ENCODE measurements at regions not wholly inside any gene's neighbourhood (a gene's known extent, or its start where the extent isn't known, plus 50 kb on each side); places are given as distances from the start of the nearest gene placed in this dataset.

GRCh38 chr10:36341471-36341870 lies 699.4 kb upstream of the FZD8 start:
- CTCF ChIA-PET, result no interaction called here
- ATAC-seq (no peak), DNase-seq (ENCODE audit: low read depth, low spot score) (no peak)
- no peak for TF ChIP-seq ZNF274 (IDR thresholded peaks at IDR 0.05; ENCODE audit: low read depth, low read length)
- TF ChIP-seq EZH2phosphoT487 (IDR thresholded peaks at IDR 0.05; ENCODE audit: borderline replicate concordance), result no peak
- TF ChIP-seq CEBPB (IDR thresholded peaks at IDR 0.05; ENCODE audit: low read depth), result no peak
- no peak for TF ChIP-seq SP1 (IDR thresholded peaks at IDR 0.05; ENCODE audit: low read depth)
- TF ChIP-seq POLR2A (IDR thresholded peaks at IDR 0.05; ENCODE audit: borderline replicate concordance, extremely low read depth, insufficient read depth, insufficient read length), result no peak
- TF ChIP-seq FOSL1 (IDR thresholded peaks at IDR 0.05; ENCODE audit: low read depth), result no peak
- TF ChIP-seq, protein P1, sequence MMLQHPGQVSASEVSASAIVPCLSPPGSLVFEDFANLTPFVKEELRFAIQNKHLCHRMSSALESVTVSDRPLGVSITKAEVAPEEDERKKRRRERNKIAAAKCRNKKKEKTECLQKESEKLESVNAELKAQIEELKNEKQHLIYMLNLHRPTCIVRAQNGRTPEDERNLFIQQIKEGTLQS (IDR thresholded peaks at IDR 0.05), result no peak
- no peak for TF ChIP-seq RAD21 (IDR thresholded peaks at IDR 0.05; ENCODE audit: low read depth)
- Histone ChIP-seq H2AFZ (ENCODE audit: low read depth, low read length, poor library complexity, severe bottlenecking) (no peak overlapping the region), H4K20me1 (ENCODE audit: insufficient read depth) (no peaks in the 10 kb centered on the region), H3K27me3 (ENCODE audit: insufficient read depth, low read length) (no peaks in the 10 kb centered on the region), H3K9me2 (ENCODE audit: insufficient read depth) (no peaks in the 10 kb centered on the region), H3K9me3 (ENCODE audit: control insufficient read depth in 1 of 2, insufficient read depth in 1 of 2, low read depth in 1 of 2, low read length in 2 of 2) (peaks cover 19 to 34% of the 10 kb centered on the region in 2 experiments; a peak in 2 of 4 replicates), H3K79me2 (ENCODE audit: insufficient read depth, low read length) (no peaks in the 10 kb centered on the region), H3K36me3 (ENCODE audit: control insufficient read depth in 1 of 2, insufficient read depth in 2 of 2, low read length in 2 of 2) (no peaks in the 10 kb centered on the region), H3K4me2 (ENCODE audit: low read length) (no peak overlapping the region), H3K4me3 (replicated peaks in 1 of 2; ENCODE audit: low read depth in 1 of 2, low read length in 2 of 2) (no peak overlapping the region), H3K4me1 (ENCODE audit: control insufficient read depth in 1 of 2, insufficient read depth in 2 of 2, low read length in 2 of 2) (no peaks in the 10 kb centered on the region), H3K9ac (ENCODE audit: low read length) (no peak overlapping the region), H3K27ac (ENCODE audit: low read depth, low read length) (no peak overlapping the region)
- intact Hi-C loops (cut with micrococcal nuclease), result no loop called here
- RAD21 ChIA-PET (ENCODE audit: low non-redundant PET in 1 of 2, low total read pairs in 2 of 2, uncharacterized antibody in 2 of 2, unreplicated experiment in 2 of 2), result no interaction called here
- POLR2A ChIA-PET, result no interaction called here
- BruUV-seq (replicated peaks), result no TSS peak

DNA sequence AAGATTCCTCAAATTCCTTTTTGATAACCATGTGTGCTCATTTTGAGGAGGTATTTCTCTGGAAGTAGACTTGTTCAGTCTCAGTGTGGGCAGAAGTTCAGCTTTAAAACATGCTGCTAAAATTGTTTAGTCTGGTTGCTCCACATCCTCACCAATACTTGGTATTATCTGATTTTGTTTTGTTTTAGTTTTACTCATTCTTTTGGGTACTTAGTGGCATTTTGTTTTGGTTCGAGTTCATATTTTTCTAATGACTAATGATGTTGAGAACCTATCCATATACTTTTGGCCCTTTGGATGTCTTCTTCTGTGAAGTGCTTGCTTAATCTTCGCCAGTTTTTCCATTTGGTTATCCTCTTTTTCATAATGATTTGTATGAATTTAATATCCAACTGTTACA lies 694.2 kb upstream of the FZD8 start:
- DNase-seq (ENCODE audit: low read depth, low spot score) (no peak), ATAC-seq (no peak)
- no TSS peak for BruUV-seq (replicated peaks)
- H3K27ac ChIP-seq (ENCODE audit: low read depth, low read length), result no peak overlapping the region
- ChIA-PET POLR2A (no interaction called here), CTCF (no interaction called here), RAD21 (ENCODE audit: low non-redundant PET in 1 of 2, low total read pairs in 2 of 2, uncharacterized antibody in 2 of 2, unreplicated experiment in 2 of 2) (no interaction called here)
- no peaks in the 10 kb centered on the region for H3K4me1 ChIP-seq (ENCODE audit: control insufficient read depth in 1 of 2, insufficient read depth in 2 of 2, low read length in 2 of 2)
- no peaks in the 10 kb centered on the region for H3K9me2 ChIP-seq (ENCODE audit: insufficient read depth)
- no peak overlapping the region for H3K4me3 ChIP-seq (replicated peaks in 1 of 2; ENCODE audit: low read depth in 1 of 2, low read length in 2 of 2)
- no peak overlapping the region for H3K9ac ChIP-seq (ENCODE audit: low read length)
- no peak overlapping the region for H2AFZ ChIP-seq (ENCODE audit: low read depth, low read length, poor library complexity, severe bottlenecking)
- H3K79me2 ChIP-seq (ENCODE audit: insufficient read depth, low read length), result no peaks in the 10 kb centered on the region
- no peaks in the 10 kb centered on the region for H3K36me3 ChIP-seq (ENCODE audit: control insufficient read depth in 1 of 2, insufficient read depth in 2 of 2, low read length in 2 of 2)
- H3K9me3 ChIP-seq (ENCODE audit: control insufficient read depth in 1 of 2, insufficient read depth in 1 of 2, low read depth in 1 of 2, low read length in 2 of 2), result peaks cover 8 to 33% of the 10 kb centered on the region in 2 experiments; a peak in 2 of 4 replicates
- H3K27me3 ChIP-seq (ENCODE audit: insufficient read depth, low read length), result no peaks in the 10 kb centered on the region
- H4K20me1 ChIP-seq (ENCODE audit: insufficient read depth), result no peaks in the 10 kb centered on the region
- TF ChIP-seq EZH2phosphoT487 (IDR thresholded peaks at IDR 0.05; ENCODE audit: borderline replicate concordance) (no peak), POLR2A (IDR thresholded peaks at IDR 0.05; ENCODE audit: borderline replicate concordance, extremely low read depth, insufficient read depth, insufficient read length) (no peak), SRF (IDR thresholded peaks at IDR 0.05; ENCODE audit: low read depth) (no peak), REST (IDR thresholded peaks at IDR 0.05; ENCODE audit: low read depth) (no peak), YY1 (IDR thresholded peaks at IDR 0.05; ENCODE audit: extremely low read depth, insufficient replicate concordance, low read depth, low read length) (no peak), ZNF274 (IDR thresholded peaks at IDR 0.05; ENCODE audit: low read depth, low read length) (no peak), ELF1 (IDR thresholded peaks at IDR 0.05; ENCODE audit: borderline replicate concordance, low read depth) (no peak), RAD21 (IDR thresholded peaks at IDR 0.05; ENCODE audit: low read depth) (no peak), MAX (IDR thresholded peaks at IDR 0.05) (no peak), CBX3 (IDR thresholded peaks at IDR 0.05; ENCODE audit: low read depth) (no peak), EGR1 (IDR thresholded peaks at IDR 0.05; ENCODE audit: low read depth) (no peak), POLR2AphosphoS5 (IDR thresholded peaks at IDR 0.05; ENCODE audit: low read depth, low read length) (no peak), SP1 (IDR thresholded peaks at IDR 0.05; ENCODE audit: low read depth) (no peak), FOSL1 (IDR thresholded peaks at IDR 0.05; ENCODE audit: low read depth) (no peak), CEBPB (IDR thresholded peaks at IDR 0.05; ENCODE audit: low read depth) (no peak), ZFX (IDR thresholded peaks at IDR 0.05) (no peak)
- TF ChIP-seq, protein P1 (IDR thresholded peaks at IDR 0.05), result no peak
- intact Hi-C loops (cut with micrococcal nuclease), result no loop called here
- H3K4me2 ChIP-seq (ENCODE audit: low read length), result no peak overlapping the region
